ENCODE measurements at regions not wholly inside any gene's neighbourhood (a gene's known extent, or its start where the extent isn't known, plus 50 kb on each side); places are given as distances from the start of the nearest gene placed in this dataset.

GRCh38 chr16:80056324-80056723 is 455.8 kb upstream of the MAF start:
- Histone ChIP-seq H3K4me1 (ENCODE audit: insufficient read depth, low read length, poor library complexity, severe bottlenecking) (no peaks in the 10 kb centered on the region), H3K27ac (ENCODE audit: low read depth, low read length, poor library complexity, severe bottlenecking) (no peak overlapping the region), H3K36me3 (ENCODE audit: insufficient read depth, low read length, poor library complexity, severe bottlenecking) (no peaks in the 10 kb centered on the region), H3K4me3 (ENCODE audit: low read depth, low read length, poor library complexity, severe bottlenecking) (no peak overlapping the region), H3K27me3 (replicated peaks; ENCODE audit: insufficient read depth, low read depth, low read length, poor library complexity) (no peaks in the 10 kb centered on the region), H3K9me3 (ENCODE audit: low read depth, low read length, poor library complexity, severe bottlenecking) (no peaks in the 10 kb centered on the region)
- ChIA-PET POLR2A (ENCODE audit: low non-redundant PET) (no interaction called here), CTCF (no interaction called here)
- BruUV-seq (replicated peaks), result no TSS peak
- no peak for DNase-seq (ENCODE audit: low spot score)
- intact Hi-C loops (cut with micrococcal nuclease; ENCODE audit: unreplicated experiment), result no loop called here
- TF ChIP-seq, protein P1, sequence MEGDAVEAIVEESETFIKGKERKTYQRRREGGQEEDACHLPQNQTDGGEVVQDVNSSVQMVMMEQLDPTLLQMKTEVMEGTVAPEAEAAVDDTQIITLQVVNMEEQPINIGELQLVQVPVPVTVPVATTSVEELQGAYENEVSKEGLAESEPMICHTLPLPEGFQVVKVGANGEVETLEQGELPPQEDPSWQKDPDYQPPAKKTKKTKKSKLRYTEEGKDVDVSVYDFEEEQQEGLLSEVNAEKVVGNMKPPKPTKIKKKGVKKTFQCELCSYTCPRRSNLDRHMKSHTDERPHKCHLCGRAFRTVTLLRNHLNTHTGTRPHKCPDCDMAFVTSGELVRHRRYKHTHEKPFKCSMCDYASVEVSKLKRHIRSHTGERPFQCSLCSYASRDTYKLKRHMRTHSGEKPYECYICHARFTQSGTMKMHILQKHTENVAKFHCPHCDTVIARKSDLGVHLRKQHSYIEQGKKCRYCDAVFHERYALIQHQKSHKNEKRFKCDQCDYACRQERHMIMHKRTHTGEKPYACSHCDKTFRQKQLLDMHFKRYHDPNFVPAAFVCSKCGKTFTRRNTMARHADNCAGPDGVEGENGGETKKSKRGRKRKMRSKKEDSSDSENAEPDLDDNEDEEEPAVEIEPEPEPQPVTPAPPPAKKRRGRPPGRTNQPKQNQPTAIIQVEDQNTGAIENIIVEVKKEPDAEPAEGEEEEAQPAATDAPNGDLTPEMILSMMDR (conservative IDR thresholded peaks at IDR 0.05; ENCODE audit: low read depth, low read length), result no peak
- TF ChIP-seq EZH2 (IDR thresholded peaks at IDR 0.05; ENCODE audit: borderline replicate concordance, low read depth, low read length, poor library complexity, severe bottlenecking), result no peak

DNA sequence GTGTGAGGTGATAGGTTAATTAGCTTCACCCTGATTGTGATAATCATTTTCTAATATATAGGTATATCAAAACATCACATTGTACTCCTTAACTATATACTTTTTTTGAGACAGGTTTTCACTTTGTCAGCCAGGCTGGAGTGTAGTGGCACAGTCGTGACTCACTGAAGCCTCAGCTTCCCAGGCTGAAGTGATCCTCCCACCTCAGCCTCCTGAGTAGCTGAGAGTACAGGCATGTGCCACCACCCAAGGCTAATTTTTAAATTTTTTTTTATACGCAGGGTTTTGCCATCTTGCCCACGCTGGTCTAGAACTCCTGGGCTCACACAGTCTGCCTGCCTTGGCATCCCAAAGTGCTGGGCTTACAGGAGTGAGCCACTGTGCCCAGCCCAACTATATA is 455.3 kb upstream of the MAF start:
- no peak overlapping the region for H3K4me3 ChIP-seq (ENCODE audit: low read depth, low read length, poor library complexity, severe bottlenecking)
- no peaks in the 10 kb centered on the region for H3K4me1 ChIP-seq (ENCODE audit: insufficient read depth, low read length, poor library complexity, severe bottlenecking)
- H3K9me3 ChIP-seq (ENCODE audit: low read depth, low read length, poor library complexity, severe bottlenecking), result no peaks in the 10 kb centered on the region
- no peak for DNase-seq (ENCODE audit: low spot score)
- no peak overlapping the region for H3K27ac ChIP-seq (ENCODE audit: low read depth, low read length, poor library complexity, severe bottlenecking)
- BruUV-seq (replicated peaks), result no TSS peak
- no peaks in the 10 kb centered on the region for H3K27me3 ChIP-seq (replicated peaks; ENCODE audit: insufficient read depth, low read depth, low read length, poor library complexity)
- intact Hi-C loops (cut with micrococcal nuclease; ENCODE audit: unreplicated experiment), result no loop called here
- TF ChIP-seq EZH2 (IDR thresholded peaks at IDR 0.05; ENCODE audit: borderline replicate concordance, low read depth, low read length, poor library complexity, severe bottlenecking), result no peak
- TF ChIP-seq, protein P1 (conservative IDR thresholded peaks at IDR 0.05; ENCODE audit: low read depth, low read length), result no peak
- ChIA-PET POLR2A (ENCODE audit: low non-redundant PET) (no interaction called here), CTCF (no interaction called here)
- no peaks in the 10 kb centered on the region for H3K36me3 ChIP-seq (ENCODE audit: insufficient read depth, low read length, poor library complexity, severe bottlenecking)

DNA sequence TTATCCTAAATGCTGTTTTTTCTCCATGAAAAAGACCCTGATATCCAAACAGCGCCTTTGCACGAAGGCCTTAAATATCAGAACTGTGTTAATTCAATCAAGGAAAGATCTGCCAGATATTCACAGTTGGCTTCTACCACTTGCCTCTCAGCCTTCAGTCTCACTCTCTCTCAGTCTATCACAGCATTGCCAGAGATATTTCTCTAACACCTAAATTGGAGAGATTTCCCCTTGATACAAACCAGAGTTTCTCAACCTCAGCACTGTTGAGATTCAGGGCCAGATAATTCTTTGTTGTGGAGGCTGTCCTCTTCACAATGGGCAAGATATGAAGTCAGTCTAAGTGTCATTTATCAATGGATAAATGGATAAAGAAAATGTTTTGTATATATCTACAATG is 454.1 kb upstream of the MAF start:
- BruUV-seq (replicated peaks), result no TSS peak
- POLR2A ChIA-PET (ENCODE audit: low non-redundant PET), result no interaction called here
- Histone ChIP-seq H3K9me3 (ENCODE audit: low read depth, low read length, poor library complexity, severe bottlenecking) (no peaks in the 10 kb centered on the region), H3K4me1 (ENCODE audit: insufficient read depth, low read length, poor library complexity, severe bottlenecking) (no peaks in the 10 kb centered on the region), H3K4me3 (ENCODE audit: low read depth, low read length, poor library complexity, severe bottlenecking) (no peak overlapping the region), H3K27me3 (replicated peaks; ENCODE audit: insufficient read depth, low read depth, low read length, poor library complexity) (no peaks in the 10 kb centered on the region), H3K27ac (ENCODE audit: low read depth, low read length, poor library complexity, severe bottlenecking) (no peak overlapping the region), H3K36me3 (ENCODE audit: insufficient read depth, low read length, poor library complexity, severe bottlenecking) (no peaks in the 10 kb centered on the region)
- CTCF ChIA-PET, result no interaction called here
- intact Hi-C loops (cut with micrococcal nuclease; ENCODE audit: unreplicated experiment), result no loop called here
- no peak for DNase-seq (ENCODE audit: low spot score)
- no peak for TF ChIP-seq EZH2 (IDR thresholded peaks at IDR 0.05; ENCODE audit: borderline replicate concordance, low read depth, low read length, poor library complexity, severe bottlenecking)
- TF ChIP-seq, protein P1 (conservative IDR thresholded peaks at IDR 0.05; ENCODE audit: low read depth, low read length), result no peak
